ENCODE measurements at regions not wholly inside any gene's neighbourhood (a gene's known extent, or its start where the extent isn't known, plus 50 kb on each side); places are given as distances from the start of the nearest gene placed in this dataset.

DNA sequence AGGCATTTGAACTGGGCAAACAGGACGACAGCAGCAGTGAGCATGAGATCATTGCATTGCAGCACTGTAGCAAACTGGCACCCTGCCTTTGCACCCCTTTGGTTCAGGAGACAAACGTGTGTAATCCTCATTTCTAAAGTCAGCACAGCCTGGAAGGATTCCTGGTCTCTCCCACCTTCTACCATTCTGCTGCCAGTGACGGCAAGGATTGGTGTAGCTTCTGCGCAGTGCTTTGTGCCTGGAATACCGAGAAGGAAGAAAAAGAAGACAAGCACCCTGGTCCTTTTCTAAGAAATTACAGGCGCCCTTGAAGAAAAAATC lies 805.3 kb downstream of the USP25 start:
- DNase-seq (peak; percentile 73 to 87 (median 86)), ATAC-seq (ENCODE audit: insufficient read depth, low FRiP score) (peak; percentile 50)
- H3K4me3 ChIP-seq, result peak overlapping the region; percentile 14
- peaks cover 0 to 25% (median 2%) of the 10 kb centered on the region in 5 donors for H3K4me1 ChIP-seq (ENCODE audit: control insufficient read depth in 5 of 5, insufficient read depth in 5 of 5, low read length in 5 of 5)
- TF ChIP-seq, protein P1, sequence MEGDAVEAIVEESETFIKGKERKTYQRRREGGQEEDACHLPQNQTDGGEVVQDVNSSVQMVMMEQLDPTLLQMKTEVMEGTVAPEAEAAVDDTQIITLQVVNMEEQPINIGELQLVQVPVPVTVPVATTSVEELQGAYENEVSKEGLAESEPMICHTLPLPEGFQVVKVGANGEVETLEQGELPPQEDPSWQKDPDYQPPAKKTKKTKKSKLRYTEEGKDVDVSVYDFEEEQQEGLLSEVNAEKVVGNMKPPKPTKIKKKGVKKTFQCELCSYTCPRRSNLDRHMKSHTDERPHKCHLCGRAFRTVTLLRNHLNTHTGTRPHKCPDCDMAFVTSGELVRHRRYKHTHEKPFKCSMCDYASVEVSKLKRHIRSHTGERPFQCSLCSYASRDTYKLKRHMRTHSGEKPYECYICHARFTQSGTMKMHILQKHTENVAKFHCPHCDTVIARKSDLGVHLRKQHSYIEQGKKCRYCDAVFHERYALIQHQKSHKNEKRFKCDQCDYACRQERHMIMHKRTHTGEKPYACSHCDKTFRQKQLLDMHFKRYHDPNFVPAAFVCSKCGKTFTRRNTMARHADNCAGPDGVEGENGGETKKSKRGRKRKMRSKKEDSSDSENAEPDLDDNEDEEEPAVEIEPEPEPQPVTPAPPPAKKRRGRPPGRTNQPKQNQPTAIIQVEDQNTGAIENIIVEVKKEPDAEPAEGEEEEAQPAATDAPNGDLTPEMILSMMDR (IDR thresholded peaks at IDR 0.05; ENCODE audit: control extremely low read depth, extremely low read depth), result no peak
- no peaks in the 10 kb centered on the region for H3K27me3 ChIP-seq (ENCODE audit: control insufficient read depth in 3 of 3, insufficient read depth in 3 of 3, low read length in 2 of 3)
- H3K27ac ChIP-seq (ENCODE audit: low read depth in 1 of 2, low read length in 1 of 2), result peak overlapping the region; percentile 73 to 81
- 48 to 71% methylated on average over 6 of the region's 6 CpGs for WGBS, 2 donors
- peaks cover 0 to 5% (median under 1%) of the 10 kb centered on the region in 4 donors for H3K36me3 ChIP-seq (ENCODE audit: control insufficient read depth in 4 of 4, insufficient read depth in 4 of 4, low read length in 4 of 4)
- H3K9me3 ChIP-seq (ENCODE audit: control insufficient read depth in 4 of 4, insufficient read depth in 3 of 4, low read length in 3 of 4), result peaks cover 0 to 2% (median 0%) of the 10 kb centered on the region in 4 donors
- peak overlapping the region in 1 of 2 donors; percentile 91 for H3K9ac ChIP-seq (ENCODE audit: insufficient read depth in 1 of 2, low read length in 2 of 2)

DNA sequence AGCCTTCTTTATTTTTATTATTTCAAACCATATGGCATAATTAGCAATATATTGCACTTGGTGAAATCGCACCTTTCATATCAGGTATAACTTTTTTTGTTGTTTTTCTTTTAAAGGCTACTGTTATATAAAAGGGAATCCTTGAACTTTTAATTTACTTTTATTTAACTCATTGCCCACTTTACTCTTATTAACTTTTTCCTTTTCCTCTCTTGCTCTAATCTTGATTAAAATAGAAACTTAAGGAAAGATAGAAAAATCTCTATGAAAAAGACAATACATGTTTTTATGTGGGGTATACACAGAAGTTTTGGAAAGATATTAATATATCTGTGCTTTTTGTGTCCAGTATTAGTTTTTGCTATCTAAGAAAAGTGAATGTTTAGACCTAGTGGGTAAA lies 805.8 kb downstream of the USP25 start:
- Histone ChIP-seq H3K9me3 (ENCODE audit: control insufficient read depth in 4 of 4, insufficient read depth in 3 of 4, low read length in 3 of 4) (peaks cover 0 to 2% (median 0%) of the 10 kb centered on the region in 4 donors), H3K4me3 (no peak overlapping the region), H3K27ac (ENCODE audit: low read depth in 1 of 2, low read length in 1 of 2) (peak overlapping the region in 1 of 2 donors; percentile 73), H3K36me3 (ENCODE audit: control insufficient read depth in 4 of 4, insufficient read depth in 4 of 4, low read length in 4 of 4) (peaks cover 0 to 8% (median under 1%) of the 10 kb centered on the region in 4 donors), H3K4me1 (ENCODE audit: control insufficient read depth in 5 of 5, insufficient read depth in 5 of 5, low read length in 5 of 5) (peaks cover 0 to 25% (median 2%) of the 10 kb centered on the region in 5 donors), H3K9ac (ENCODE audit: insufficient read depth in 1 of 2, low read length in 2 of 2) (peak overlapping the region in 1 of 2 donors; percentile 91), H3K27me3 (ENCODE audit: control insufficient read depth in 3 of 3, insufficient read depth in 3 of 3, low read length in 2 of 3) (no peaks in the 10 kb centered on the region)
- DNase-seq, result peak in 2 of 3 donors; percentile 31 to 52
- no peak for ATAC-seq (ENCODE audit: insufficient read depth, low FRiP score)
- WGBS, 2 donors, result 64 to 93% methylated on average over 1 of the region's 1 CpG
- TF ChIP-seq, protein P1 (IDR thresholded peaks at IDR 0.05; ENCODE audit: control extremely low read depth, extremely low read depth), result no peak

DNA sequence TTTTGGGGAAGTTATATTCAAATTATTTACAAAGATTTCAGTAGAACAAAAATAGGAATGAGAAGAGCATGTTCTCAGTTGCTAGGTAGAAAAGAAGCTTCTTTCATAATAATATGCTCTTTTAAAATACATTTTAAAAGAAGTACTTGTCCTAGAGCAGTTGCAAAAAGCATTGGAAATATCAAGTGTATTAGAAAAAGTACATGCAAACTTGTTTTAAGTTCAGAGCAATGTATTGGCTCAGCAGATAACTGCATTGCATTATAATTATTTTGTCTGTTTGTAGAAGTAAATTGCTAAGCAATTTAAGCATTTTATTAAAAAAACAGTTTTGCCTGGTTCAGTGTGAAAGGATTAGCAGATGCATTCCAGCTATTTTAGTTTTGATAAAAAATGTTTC lies 806.4 kb downstream of the USP25 start:
- TF ChIP-seq, protein P1 (IDR thresholded peaks at IDR 0.05; ENCODE audit: control extremely low read depth, extremely low read depth), result no peak

More for the DNA sequence above, 806.4 kb downstream of the USP25 start:
- Histone ChIP-seq H3K27me3 (ENCODE audit: control insufficient read depth in 3 of 3, insufficient read depth in 3 of 3, low read length in 2 of 3) (no peaks in the 10 kb centered on the region), H3K27ac (ENCODE audit: low read depth in 1 of 2, low read length in 1 of 2) (no peak overlapping the region), H3K36me3 (ENCODE audit: control insufficient read depth in 4 of 4, insufficient read depth in 4 of 4, low read length in 4 of 4) (peaks cover 0 to 8% (median under 1%) of the 10 kb centered on the region in 4 donors), H3K4me1 (ENCODE audit: control insufficient read depth in 5 of 5, insufficient read depth in 5 of 5, low read length in 5 of 5) (peaks cover 0 to 25% (median 2%) of the 10 kb centered on the region in 5 donors), H3K4me3 (no peak overlapping the region), H3K9me3 (ENCODE audit: control insufficient read depth in 4 of 4, insufficient read depth in 3 of 4, low read length in 3 of 4) (no peaks in the 10 kb centered on the region), H3K9ac (ENCODE audit: insufficient read depth in 1 of 2, low read length in 2 of 2) (peak overlapping the region in 1 of 2 donors; percentile 91)
- DNase-seq, result peak in 2 of 3 donors; percentile 47 to 52
- ATAC-seq (ENCODE audit: insufficient read depth, low FRiP score), result no peak

All from lung (tissue), 11 donors.